GM12878 (cell line): ENCODE measurements at regions not wholly inside any gene's neighbourhood (a gene's known extent, or its start where the extent isn't known, plus 50 kb on each side); places are given as distances from the start of the nearest gene placed in this dataset.

Source experiments
- ATAC-seq: fragments of 200-7000 bp; cut with Tn5 transposase; 3 replicates; pipeline ENCODE4 v1.9.1; 2020; ENCODE audit warnings: mild to moderate bottlenecking, moderate library complexity
- BruUV-seq: library from RNA; stranded (reverse); fragments of 400-500 nt; replicated peaks from 2 replicates; lab custom pipeline; 2021; lab: Mats Ljungman, UMichigan
- CTCF ChIA-PET: fragments of 300-600 bp; sonication (Branson Sonifier 250); formaldehyde crosslinking; extraction: SDS; loops from one replicate; lab custom pipeline; 2021; ENCODE audit warnings: inconsistent platforms; lab: Yijun Ruan, JAX
- POLR2A ChIA-PET: fragments of 350-600 bp; formaldehyde crosslinking; extraction: SDS; loops from one replicate; lab custom pipeline; 2021; ENCODE audit warnings: inconsistent platforms; lab: Charles Lee
- RAD21 ChIA-PET: fragments of 300-600 bp; sonication (Branson Sonifier 250); formaldehyde crosslinking; loops from one replicate; lab custom pipeline; 2023; ENCODE audit warnings: antibody characterized with exemption; ENCODE audit not compliant: unreplicated experiment; lab: Charles Lee
- SMC1A ChIA-PET: fragments of 300-600 bp; sonication (Branson Sonifier 250); formaldehyde crosslinking; loops from one replicate; lab custom pipeline; 2023; ENCODE audit not compliant: unreplicated experiment, uncharacterized antibody; lab: Charles Lee
- DNase-seq: peaks from one replicate; pipeline ENCODE4 v3.0.0-alpha.2; 2011; ENCODE audit warnings: low read depth, low spot score
- FAIRE-seq: peaks from 3 replicates; lab custom pipeline; 2011; peaks lifted over from hg19 to GRCh38; lab: Jason Lieb, UNC
- H2AFZ ChIP-seq: 2 replicates; pipeline ENCODE4 v1.6.0; 2011; ENCODE audit warnings: low read depth, low read length, control low read depth; ENCODE audit not compliant: control insufficient read depth
- H3K27ac ChIP-seq: 2 replicates; pipeline ENCODE4 v1.5.1; 2011; ENCODE audit warnings: control low read depth; ENCODE audit not compliant: control insufficient read depth, insufficient read depth
- H3K27me3 ChIP-seq, 2 experiments: replicated peaks in 1 of 2; 2 replicates each; pipeline versions ENCODE4 v1.6.0 to v1.6.1; 2011; ENCODE audit warnings: low read length in 1 of 2; ENCODE audit not compliant: control insufficient read depth in 2 of 2, insufficient read depth in 2 of 2
- H3K36me3 ChIP-seq, 2 experiments: 2 replicates each; pipeline ENCODE4 v1.5.1; 2011; ENCODE audit warnings: low read length in 1 of 2; ENCODE audit not compliant: control insufficient read depth in 2 of 2, insufficient read depth in 2 of 2
- H3K4me1 ChIP-seq: 2 replicates; pipeline ENCODE4 v1.6.1; 2011; ENCODE audit warnings: mild to moderate bottlenecking, low read length, moderate library complexity, mixed read lengths; ENCODE audit not compliant: control insufficient read depth, insufficient read depth
- H3K4me2 ChIP-seq: 2 replicates; pipeline ENCODE4 v1.6.0; 2011; ENCODE audit warnings: control low read depth; ENCODE audit not compliant: control insufficient read depth, insufficient read depth
- H3K4me3 ChIP-seq: fragments of 200-600 bp; sonication (generic); 2 replicates; pipeline ENCODE4 v1.5.1; 2016
- H3K79me2 ChIP-seq: 2 replicates; pipeline ENCODE4 v1.6.0; 2011; ENCODE audit warnings: low read length; ENCODE audit not compliant: control insufficient read depth, insufficient read depth
- H3K9ac ChIP-seq: 2 replicates; pipeline ENCODE4 v1.8.0; 2011; ENCODE audit warnings: low read length, control low read depth, mixed read lengths; ENCODE audit not compliant: control insufficient read depth, insufficient read depth
- H3K9me3 ChIP-seq: replicated peaks from 3 replicates; pipeline ENCODE4 v1.5.1; 2011; ENCODE audit warnings: mild to moderate bottlenecking, low read length; ENCODE audit not compliant: control insufficient read depth, insufficient read depth
- H4K20me1 ChIP-seq: 2 replicates; pipeline ENCODE4 v1.6.0; 2011; ENCODE audit not compliant: control insufficient read depth, insufficient read depth
- BACH1 ChIP-seq: fragments of 450-650 bp; IDR thresholded peaks from 2 replicates; pipeline ENCODE4 v1.6.1; 2017; ENCODE audit warnings: mild to moderate bottlenecking, borderline replicate concordance
- BHLHE40 ChIP-seq, 2 experiments: fragments of 450-650 bp in 1 of 2; IDR thresholded peaks; 2 replicates each; pipeline ENCODE4 v1.6.1; 2011 to 2017; ENCODE audit warnings: low read depth in 2 of 2, borderline replicate concordance in 1 of 2, improper control_type of control experiment in 1 of 2, low read length in 1 of 2, mild to moderate bottlenecking in 1 of 2
- EED ChIP-seq: sonication (generic); IDR thresholded peaks from 2 replicates; pipeline ENCODE4 v1.6.1; 2016; ENCODE audit warnings: antibody characterized with exemption, low read depth
- FOXM1 ChIP-seq: IDR thresholded peaks from 2 replicates; pipeline ENCODE4 v1.6.1; 2012; ENCODE audit warnings: low read depth, mild to moderate bottlenecking, inconsistent platforms, low read length, moderate library complexity
- RAD51 ChIP-seq: fragments of 450-650 bp; IDR thresholded peaks from 2 replicates; pipeline ENCODE4 v1.6.1; 2016; ENCODE audit warnings: moderate library complexity, mild to moderate bottlenecking, inconsistent platforms
- RBBP5 ChIP-seq: fragments of 200-600 bp; sonication (generic); conservative IDR thresholded peaks from 2 replicates; pipeline ENCODE4 v1.6.1; 2016
- RELA ChIP-seq: fragments of 450-650 bp; IDR thresholded peaks from 2 replicates; pipeline ENCODE4 v1.8.0; 2014; ENCODE audit warnings: borderline replicate concordance; ENCODE audit not compliant: partially characterized antibody
- RUNX3 ChIP-seq: IDR thresholded peaks from 2 replicates; pipeline ENCODE4 v1.6.1; 2012; ENCODE audit warnings: low read length, inconsistent platforms
- STAT1 ChIP-seq: fragments of 450-650 bp; conservative IDR thresholded peaks from 2 replicates; pipeline ENCODE4 v1.6.1; 2014; ENCODE audit warnings: antibody characterized with exemption, mild to moderate bottlenecking
- STAT3 ChIP-seq: IDR thresholded peaks from 2 replicates; pipeline ENCODE4 v1.6.1; 2011; ENCODE audit warnings: low read depth, low read length, improper control_type of control experiment
- TAF1 ChIP-seq: IDR thresholded peaks from 2 replicates; pipeline ENCODE4 v1.6.1; 2011; ENCODE audit warnings: mild to moderate bottlenecking, low read depth, low read length, borderline replicate concordance
- TARDBP ChIP-seq: IDR thresholded peaks from 2 replicates; pipeline ENCODE4 v1.6.1; 2016; ENCODE audit warnings: borderline replicate concordance
- ZBTB40 ChIP-seq: fragments of 450-650 bp; IDR thresholded peaks from 2 replicates; pipeline ENCODE4 v1.6.1; 2016; ENCODE audit warnings: mild to moderate bottlenecking, moderate library complexity, borderline replicate concordance
- ZNF274 ChIP-seq: IDR thresholded peaks from one replicate; pipeline ENCODE4 v1.8.0; 2011; ENCODE audit not compliant: insufficient read length, insufficient read depth
- ZNF622 ChIP-seq: fragments of 450-650 bp; IDR thresholded peaks from 2 replicates; pipeline ENCODE4 v1.6.1; 2017; ENCODE audit warnings: mild to moderate bottlenecking, inconsistent platforms
- WGBS: methylation state at CpG from one replicate; pipeline ENCODE4 v1.1.6; 2016; ENCODE audit warnings: low lambda C conversion rate; ENCODE audit not compliant: insufficient replicate concordance, insufficient coverage; ENCODE audit errors: missing lambda C conversion rate; 5-methylcytosine and 5-hydroxymethylcytosine counted together
- in situ Hi-C: fragments of 300-500 bp; cut with MboI; formaldehyde crosslinking; loops from 9 replicates; pipeline ENCODE4 v1.14.3; 2018; ENCODE audit warnings: mixed read lengths
- intact Hi-C: fragments of 100-400 bp; cut with micrococcal nuclease; formaldehyde crosslinking; loops from one replicate; pipeline ENCODE4 v1.14.2; 2022; ENCODE audit not compliant: unreplicated experiment
- TF ChIP-seq, protein P1 (sequence below): IDR thresholded peaks from 2 replicates; pipeline ENCODE4 v1.6.1; 2012; ENCODE audit warnings: low read depth, low read length, improper control_type of control experiment
- TF ChIP-seq, protein P2 (sequence below): fragments of 450-650 bp; IDR thresholded peaks from 2 replicates; pipeline ENCODE4 v1.6.1; 2017; ENCODE audit warnings: antibody characterized with exemption, mild to moderate bottlenecking, moderate library complexity

DNA sequence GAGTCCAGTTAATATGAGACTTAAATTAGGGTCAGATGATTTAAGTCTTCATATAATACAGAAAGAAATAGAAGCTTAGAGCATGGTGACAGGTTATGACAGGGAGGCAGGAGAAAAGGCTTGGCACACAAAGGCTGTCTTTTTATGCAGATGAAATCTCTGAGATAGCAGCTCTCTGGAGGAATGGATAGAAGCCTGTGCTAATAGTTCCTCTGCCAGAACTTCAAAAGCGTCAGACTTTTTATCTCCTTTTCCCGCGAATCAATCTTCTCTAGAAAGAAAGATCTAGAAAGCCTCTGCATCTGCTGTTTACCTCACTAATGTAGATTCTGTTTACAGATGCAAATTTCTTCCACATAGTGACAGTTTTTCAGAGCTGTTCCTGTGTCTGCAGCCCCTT is 1106.2 kb downstream of the XPNPEP1 start (continued):
- TF ChIP-seq RELA (no peak), RUNX3 (no peak), BACH1 (no peak), TARDBP (no peak), STAT3 (no peak), FOXM1 (no peak), EED (no peak), STAT1 (no peak), ZNF274 (no peak)

DNA sequence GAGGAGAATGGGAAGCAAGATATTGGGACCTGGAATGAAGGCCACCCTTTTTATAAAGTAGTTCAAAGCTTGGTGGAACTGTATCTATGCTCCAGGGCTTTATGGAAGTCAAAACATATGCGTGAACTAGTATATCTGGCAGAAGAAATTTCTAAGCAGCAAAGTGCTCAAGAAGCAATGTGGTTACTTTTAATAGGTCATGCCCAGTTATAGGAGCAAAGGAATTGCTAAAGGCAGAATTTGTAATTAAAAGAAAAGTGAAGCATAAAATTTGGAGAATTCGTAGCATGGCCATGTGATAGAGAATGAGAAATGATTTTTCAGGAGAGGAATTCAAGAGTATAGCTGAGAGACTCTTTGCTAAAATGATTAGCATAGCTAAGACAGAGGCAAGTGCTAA is 1110.4 kb downstream of the XPNPEP1 start:
- no peaks in the 10 kb centered on the region for H3K4me1 ChIP-seq
- intact Hi-C loops, result no loop called here
- in situ Hi-C loops, result no loop called here
- no peak for FAIRE-seq
- WGBS, result 24% methylated on average over 2 of the region's 2 CpGs
- H4K20me1 ChIP-seq, result no peaks in the 10 kb centered on the region
- no peak overlapping the region for H3K27ac ChIP-seq
- H3K9me3 ChIP-seq, result no peaks in the 10 kb centered on the region
- no peaks in the 10 kb centered on the region for H3K36me3 ChIP-seq
- no peak overlapping the region for H3K4me2 ChIP-seq
- ChIA-PET POLR2A (no interaction called here), RAD21 (no interaction called here), CTCF (no interaction called here), SMC1A (no interaction called here)
- H3K4me3 ChIP-seq, result no peak overlapping the region
- no peak overlapping the region for H3K9ac ChIP-seq
- DNase-seq, result no peak
- ATAC-seq, result no peak
- H2AFZ ChIP-seq, result no peak overlapping the region
- H3K27me3 ChIP-seq, result no peaks in the 10 kb centered on the region
- no TSS peak for BruUV-seq
- H3K79me2 ChIP-seq, result no peaks in the 10 kb centered on the region
- TF ChIP-seq ZNF622 (no peak), TAF1 (no peak), ZBTB40 (no peak), RAD51 (no peak), BHLHE40 (IDR thresholded peaks at IDR 0.05; ENCODE audit: borderline replicate concordance in 1 of 2, low read depth in 2 of 2, low read length in 1 of 2) (no peak), RBBP5 (no peak)
- TF ChIP-seq, protein P1, sequence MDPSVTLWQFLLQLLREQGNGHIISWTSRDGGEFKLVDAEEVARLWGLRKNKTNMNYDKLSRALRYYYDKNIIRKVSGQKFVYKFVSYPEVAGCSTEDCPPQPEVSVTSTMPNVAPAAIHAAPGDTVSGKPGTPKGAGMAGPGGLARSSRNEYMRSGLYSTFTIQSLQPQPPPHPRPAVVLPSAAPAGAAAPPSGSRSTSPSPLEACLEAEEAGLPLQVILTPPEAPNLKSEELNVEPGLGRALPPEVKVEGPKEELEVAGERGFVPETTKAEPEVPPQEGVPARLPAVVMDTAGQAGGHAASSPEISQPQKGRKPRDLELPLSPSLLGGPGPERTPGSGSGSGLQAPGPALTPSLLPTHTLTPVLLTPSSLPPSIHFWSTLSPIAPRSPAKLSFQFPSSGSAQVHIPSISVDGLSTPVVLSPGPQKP, result no peak
- TF ChIP-seq, protein P2, sequence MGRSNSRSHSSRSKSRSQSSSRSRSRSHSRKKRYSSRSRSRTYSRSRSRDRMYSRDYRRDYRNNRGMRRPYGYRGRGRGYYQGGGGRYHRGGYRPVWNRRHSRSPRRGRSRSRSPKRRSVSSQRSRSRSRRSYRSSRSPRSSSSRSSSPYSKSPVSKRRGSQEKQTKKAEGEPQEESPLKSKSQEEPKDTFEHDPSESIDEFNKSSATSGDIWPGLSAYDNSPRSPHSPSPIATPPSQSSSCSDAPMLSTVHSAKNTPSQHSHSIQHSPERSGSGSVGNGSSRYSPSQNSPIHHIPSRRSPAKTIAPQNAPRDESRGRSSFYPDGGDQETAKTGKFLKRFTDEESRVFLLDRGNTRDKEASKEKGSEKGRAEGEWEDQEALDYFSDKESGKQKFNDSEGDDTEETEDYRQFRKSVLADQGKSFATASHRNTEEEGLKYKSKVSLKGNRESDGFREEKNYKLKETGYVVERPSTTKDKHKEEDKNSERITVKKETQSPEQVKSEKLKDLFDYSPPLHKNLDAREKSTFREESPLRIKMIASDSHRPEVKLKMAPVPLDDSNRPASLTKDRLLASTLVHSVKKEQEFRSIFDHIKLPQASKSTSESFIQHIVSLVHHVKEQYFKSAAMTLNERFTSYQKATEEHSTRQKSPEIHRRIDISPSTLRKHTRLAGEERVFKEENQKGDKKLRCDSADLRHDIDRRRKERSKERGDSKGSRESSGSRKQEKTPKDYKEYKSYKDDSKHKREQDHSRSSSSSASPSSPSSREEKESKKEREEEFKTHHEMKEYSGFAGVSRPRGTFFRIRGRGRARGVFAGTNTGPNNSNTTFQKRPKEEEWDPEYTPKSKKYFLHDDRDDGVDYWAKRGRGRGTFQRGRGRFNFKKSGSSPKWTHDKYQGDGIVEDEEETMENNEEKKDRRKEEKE, result no peak
